ENCODE measurements at regions not wholly inside any gene's neighbourhood (a gene's known extent, or its start where the extent isn't known, plus 50 kb on each side); places are given as distances from the start of the nearest gene placed in this dataset.

DNA sequence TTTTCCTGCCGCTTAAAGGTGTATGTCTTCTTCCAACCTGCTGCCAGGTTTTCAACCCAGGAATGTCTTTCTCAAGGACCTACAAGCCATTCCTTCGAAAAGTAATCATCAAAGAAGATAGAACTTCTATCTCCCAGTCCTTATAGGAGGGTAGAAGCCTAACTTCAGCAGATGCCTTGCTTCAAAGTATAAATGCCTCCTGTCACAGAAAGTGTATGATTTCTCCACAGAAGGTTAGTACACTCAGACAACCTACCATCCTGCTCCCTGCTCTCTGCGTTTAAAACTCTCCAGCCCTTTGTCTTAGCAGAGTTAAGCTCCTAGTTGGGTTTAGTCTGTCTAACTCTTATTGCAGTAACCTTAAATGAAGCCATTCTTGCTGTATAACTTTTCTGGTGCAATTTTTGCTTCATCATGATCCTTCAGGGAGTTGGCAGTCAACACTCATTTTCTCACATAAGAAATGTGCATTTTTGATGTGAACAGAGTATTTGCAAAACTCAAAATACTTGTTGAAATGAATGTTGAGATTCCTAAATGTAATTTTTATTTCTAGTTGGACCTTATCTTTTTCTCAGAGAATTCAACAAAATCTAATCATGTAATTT, 737.5 kb downstream of the LIG4 start:
- Histone ChIP-seq H3K9me3 (ENCODE audit: control insufficient read depth in 1 of 2, insufficient read depth in 1 of 2, low read length in 2 of 2) (peaks cover 0 to 4% of the 10 kb centered on the region in 2 experiments), H3K27me3 (ENCODE audit: control insufficient read depth in 1 of 2, insufficient read depth in 2 of 2, low read length in 2 of 2) (no peaks in the 10 kb centered on the region), H3K36me3 (ENCODE audit: insufficient read depth, low read length) (no peaks in the 10 kb centered on the region), H3K4me3 (ENCODE audit: low read length) (no peak overlapping the region), H3K4me1 (ENCODE audit: insufficient read depth, low read length) (no peaks in the 10 kb centered on the region), H3K27ac (ENCODE audit: low read depth in 1 of 2, low read length in 2 of 2) (no peak overlapping the region)
- Mint-ChIP-seq H3K36me3 (ENCODE audit: low read depth) (no peaks in the 10 kb centered on the region), H3K9me3 (peaks cover 3% of the 10 kb centered on the region), H3K27me3 (no peaks in the 10 kb centered on the region), H3K27ac (no peak overlapping the region), H3K4me1 (ENCODE audit: low read depth) (no peaks in the 10 kb centered on the region), H3K4me3 (no peak overlapping the region)
- ChIA-PET CTCF (no interaction called here), POLR2A (no interaction called here)
- TF ChIP-seq, protein P1, sequence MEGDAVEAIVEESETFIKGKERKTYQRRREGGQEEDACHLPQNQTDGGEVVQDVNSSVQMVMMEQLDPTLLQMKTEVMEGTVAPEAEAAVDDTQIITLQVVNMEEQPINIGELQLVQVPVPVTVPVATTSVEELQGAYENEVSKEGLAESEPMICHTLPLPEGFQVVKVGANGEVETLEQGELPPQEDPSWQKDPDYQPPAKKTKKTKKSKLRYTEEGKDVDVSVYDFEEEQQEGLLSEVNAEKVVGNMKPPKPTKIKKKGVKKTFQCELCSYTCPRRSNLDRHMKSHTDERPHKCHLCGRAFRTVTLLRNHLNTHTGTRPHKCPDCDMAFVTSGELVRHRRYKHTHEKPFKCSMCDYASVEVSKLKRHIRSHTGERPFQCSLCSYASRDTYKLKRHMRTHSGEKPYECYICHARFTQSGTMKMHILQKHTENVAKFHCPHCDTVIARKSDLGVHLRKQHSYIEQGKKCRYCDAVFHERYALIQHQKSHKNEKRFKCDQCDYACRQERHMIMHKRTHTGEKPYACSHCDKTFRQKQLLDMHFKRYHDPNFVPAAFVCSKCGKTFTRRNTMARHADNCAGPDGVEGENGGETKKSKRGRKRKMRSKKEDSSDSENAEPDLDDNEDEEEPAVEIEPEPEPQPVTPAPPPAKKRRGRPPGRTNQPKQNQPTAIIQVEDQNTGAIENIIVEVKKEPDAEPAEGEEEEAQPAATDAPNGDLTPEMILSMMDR (IDR thresholded peaks at IDR 0.05): no peak
- ATAC-seq (ENCODE audit: poor library complexity): no peak
- intact Hi-C loops (cut with DNase I, micrococcal nuclease): no loop called here
- no peak for DNase-seq

DNA sequence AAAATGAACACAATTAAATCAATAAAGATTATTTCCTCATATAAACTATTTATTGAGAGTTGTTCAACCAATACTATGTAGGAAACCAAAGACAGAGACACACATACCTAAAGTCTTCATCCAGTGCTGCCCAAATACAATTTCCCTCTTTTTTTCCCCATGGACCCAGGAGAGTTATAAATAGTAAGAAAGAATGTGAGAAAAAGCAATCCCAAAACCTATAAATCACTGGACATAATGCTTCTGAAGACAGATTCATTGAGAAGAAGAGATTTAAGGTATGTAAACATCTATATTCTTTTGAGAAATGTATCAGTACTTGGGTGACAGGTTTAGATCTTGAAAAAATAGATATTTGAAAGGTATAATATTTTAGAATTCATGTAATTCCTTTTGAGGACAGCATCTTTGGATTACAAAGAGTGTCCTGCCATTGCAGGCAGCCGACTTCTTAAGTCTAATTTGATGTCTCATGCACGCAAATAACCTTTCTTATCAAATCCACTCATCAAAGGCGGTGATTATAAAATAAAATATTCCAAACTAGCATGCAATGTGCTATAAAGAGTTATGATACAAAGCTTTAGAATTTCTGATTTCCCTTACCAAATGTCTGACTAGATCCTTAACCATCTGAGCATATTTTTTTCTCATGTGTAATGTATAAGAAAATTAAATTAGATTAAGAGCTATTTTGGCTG, 739.4 kb downstream of the LIG4 start:
- H3K36me3 Mint-ChIP-seq (ENCODE audit: low read depth): no peaks in the 10 kb centered on the region
- H3K36me3 ChIP-seq (ENCODE audit: insufficient read depth, low read length): no peaks in the 10 kb centered on the region
- no peak for ATAC-seq (ENCODE audit: poor library complexity)
- no peaks in the 10 kb centered on the region for H3K4me1 Mint-ChIP-seq (ENCODE audit: low read depth)
- CTCF ChIA-PET: no interaction called here
- no peak overlapping the region for H3K27ac Mint-ChIP-seq
- intact Hi-C loops (cut with DNase I, micrococcal nuclease): no loop called here
- no peak for DNase-seq
- no peak overlapping the region for H3K4me3 Mint-ChIP-seq
- no peaks in the 10 kb centered on the region for H3K27me3 ChIP-seq (ENCODE audit: control insufficient read depth in 1 of 2, insufficient read depth in 2 of 2, low read length in 2 of 2)
- TF ChIP-seq, protein P1 (IDR thresholded peaks at IDR 0.05): no peak
- POLR2A ChIA-PET: no interaction called here
- H3K9me3 ChIP-seq (ENCODE audit: control insufficient read depth in 1 of 2, insufficient read depth in 1 of 2, low read length in 2 of 2): peaks cover 0 to 4% of the 10 kb centered on the region in 2 experiments
- no peak overlapping the region for H3K4me3 ChIP-seq (ENCODE audit: low read length)
- H3K27ac ChIP-seq (ENCODE audit: low read depth in 1 of 2, low read length in 2 of 2): no peak overlapping the region
- H3K4me1 ChIP-seq (ENCODE audit: insufficient read depth, low read length): no peaks in the 10 kb centered on the region
- H3K27me3 Mint-ChIP-seq: no peaks in the 10 kb centered on the region
- peaks cover 3% of the 10 kb centered on the region for H3K9me3 Mint-ChIP-seq

DNA sequence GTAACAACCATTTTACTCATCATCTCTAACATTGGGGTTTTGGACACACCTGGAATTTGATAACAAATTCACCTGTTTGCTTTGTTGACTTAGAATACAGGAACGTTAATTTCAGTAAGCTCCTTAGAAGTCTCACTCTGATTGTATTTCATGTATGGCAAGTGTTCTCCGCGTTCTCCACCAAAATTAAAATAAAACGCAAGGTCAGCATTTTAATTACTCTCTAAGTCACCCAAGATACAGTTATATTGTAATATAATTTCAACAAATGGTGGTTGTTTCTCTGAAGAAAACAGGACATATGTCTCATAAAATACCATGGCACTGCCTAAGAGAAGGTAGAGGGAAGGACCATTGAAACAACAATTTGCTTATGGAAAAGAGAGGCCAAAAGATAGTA, 742.1 kb downstream of the LIG4 start:
- H3K9me3 Mint-ChIP-seq: peaks cover 5% of the 10 kb centered on the region
- ChIA-PET POLR2A (no interaction called here), CTCF (no interaction called here)
- no peaks in the 10 kb centered on the region for H3K36me3 ChIP-seq (ENCODE audit: insufficient read depth, low read length)
- no peaks in the 10 kb centered on the region for H3K4me1 Mint-ChIP-seq (ENCODE audit: low read depth)
- no peak overlapping the region for H3K4me3 ChIP-seq (ENCODE audit: low read length)
- no peak overlapping the region for H3K27ac Mint-ChIP-seq
- ATAC-seq (ENCODE audit: poor library complexity) (no peak), DNase-seq (no peak)
- H3K36me3 Mint-ChIP-seq (ENCODE audit: low read depth): no peaks in the 10 kb centered on the region
- no peaks in the 10 kb centered on the region for H3K4me1 ChIP-seq (ENCODE audit: insufficient read depth, low read length)
- H3K27me3 Mint-ChIP-seq: no peaks in the 10 kb centered on the region
- intact Hi-C loops (cut with DNase I, micrococcal nuclease): no loop called here
- no peak overlapping the region for H3K27ac ChIP-seq (ENCODE audit: low read depth in 1 of 2, low read length in 2 of 2)
- H3K9me3 ChIP-seq (ENCODE audit: control insufficient read depth in 1 of 2, insufficient read depth in 1 of 2, low read length in 2 of 2): peaks cover 0 to 4% of the 10 kb centered on the region in 2 experiments
- no peaks in the 10 kb centered on the region for H3K27me3 ChIP-seq (ENCODE audit: control insufficient read depth in 1 of 2, insufficient read depth in 2 of 2, low read length in 2 of 2)
- H3K4me3 Mint-ChIP-seq: no peak overlapping the region
- TF ChIP-seq, protein P1 (IDR thresholded peaks at IDR 0.05): no peak

Measured in CD4-positive, alpha-beta T cell (primary cell).